Activated CD4-positive, alpha-beta T cell treated with anti-CD3 and anti-CD28 coated beads for 36 hours (primary cell): ENCODE measurements at regions not wholly inside any gene's neighbourhood (a gene's known extent, or its start where the extent isn't known, plus 50 kb on each side); places are given as distances from the start of the nearest gene placed in this dataset.
"Not testable (repeated sequence)": the region's sequence is repeated elsewhere in the genome, so short reads cannot be mapped to it uniquely, and the experiment has no call there.

Source experiments
- ATAC-seq: fragments of 200-7000 bp; cut with Tn5 transposase; one replicate; pipeline ENCODE4 v1.10.0; 2021; ENCODE audit warnings: mild to moderate bottlenecking, moderate library complexity
- CTCF ChIA-PET: fragments of 350-600 bp; sonication (Branson Sonifier 250); formaldehyde crosslinking; loops from one replicate; lab custom pipeline; 2021; ENCODE audit warnings: antibody characterized with exemption; lab: Charles Lee
- POLR2A ChIA-PET: fragments of 350-600 bp; sonication (Branson Sonifier 250); formaldehyde crosslinking; loops from one replicate; lab custom pipeline; 2021; ENCODE audit warnings: antibody characterized with exemption, inconsistent platforms; lab: Charles Lee
- DNase-seq: peaks from one replicate; pipeline ENCODE4 v3.0.0-alpha.2; 2020
- H3K27ac Mint-ChIP-seq: one replicate; pipeline ENCODE4 v1.8.0; 2021; ENCODE audit warnings: mixed read lengths
- H3K27me3 Mint-ChIP-seq: one replicate; pipeline ENCODE4 v1.8.0; 2021; ENCODE audit warnings: mixed read lengths
- H3K36me3 Mint-ChIP-seq: one replicate; pipeline ENCODE4 v1.8.0; 2021; ENCODE audit warnings: low read depth, mixed read lengths
- H3K4me1 Mint-ChIP-seq: one replicate; pipeline ENCODE4 v1.8.0; 2021; ENCODE audit warnings: mixed read lengths
- H3K4me3 Mint-ChIP-seq: one replicate; pipeline ENCODE4 v1.8.0; 2021; ENCODE audit warnings: mild to moderate bottlenecking, moderate library complexity, mixed read lengths
- H3K9me3 Mint-ChIP-seq: one replicate; pipeline ENCODE4 v1.8.0; 2021; ENCODE audit warnings: low read depth, mixed read lengths
- intact Hi-C, 2 experiments: fragments of 100-400 bp; cut with DNase I in 1 of 2; cut with micrococcal nuclease in 1 of 2; formaldehyde crosslinking; loops; one replicate each; pipeline versions ENCODE4 v1.14.2 to v1.15.1; 2022 to 2024; cut with DNase I, micrococcal nuclease

DNA sequence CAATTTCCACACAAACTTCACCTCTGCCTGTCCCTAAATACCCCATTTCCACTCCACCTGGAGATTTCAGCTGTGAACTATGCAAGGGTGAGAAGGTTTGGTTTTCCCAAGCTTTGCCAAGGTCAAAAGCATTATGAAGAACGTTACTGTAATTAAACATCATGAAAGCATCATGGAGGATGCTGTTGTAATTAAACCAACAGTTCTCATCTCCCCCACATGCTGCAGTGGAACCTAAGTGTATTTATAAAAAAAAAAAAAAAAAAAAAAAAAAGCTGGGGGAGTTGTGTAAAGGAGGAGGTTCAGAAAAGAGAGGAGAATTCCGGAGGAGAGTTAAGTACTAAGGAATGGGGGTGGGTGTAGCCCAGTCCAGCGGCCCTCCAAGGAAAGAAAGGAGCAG, 474.9 kb upstream of the JARID2 start:
- H3K36me3 Mint-ChIP-seq, result no peaks in the 10 kb centered on the region
- CTCF ChIA-PET, result interaction anchor here (1.4 kb wide), 1 partner anchor 14 kb away, joined by 5 read pairs; no protein-coding TSS in a partner anchor
- intact Hi-C loops, result no loop called here
- H3K27me3 Mint-ChIP-seq, result no peaks in the 10 kb centered on the region
- H3K9me3 Mint-ChIP-seq, result peaks cover 2% of the 10 kb centered on the region
- DNase-seq (no peak), ATAC-seq (no peak)
- H3K4me3 Mint-ChIP-seq, result no peak overlapping the region
- no peak overlapping the region for H3K27ac Mint-ChIP-seq
- peaks cover 8% of the 10 kb centered on the region for H3K4me1 Mint-ChIP-seq
- POLR2A ChIA-PET, result no interaction called here

DNA sequence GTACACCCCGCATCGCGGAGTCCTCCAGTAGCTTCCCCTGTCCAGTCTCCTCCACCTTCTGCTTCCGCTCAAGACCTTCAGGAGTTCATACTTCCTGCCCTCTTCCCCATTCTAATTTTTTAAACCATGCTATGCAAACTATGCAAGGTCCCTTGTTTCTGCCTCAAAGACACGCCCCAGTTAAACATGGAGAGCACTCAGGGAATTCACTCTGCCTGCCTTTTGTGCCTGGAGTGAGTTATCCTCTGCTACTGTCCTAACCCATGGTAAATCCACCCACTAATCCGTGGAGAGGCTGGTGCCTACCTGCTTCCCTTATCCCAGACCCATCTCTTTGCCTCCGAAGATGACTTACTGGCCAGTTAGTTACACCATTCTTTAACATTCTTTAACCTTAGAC, 473.7 kb upstream of the JARID2 start:
- Mint-ChIP-seq H3K4me1 (peaks cover 3% of the 10 kb centered on the region), H3K36me3 (no peaks in the 10 kb centered on the region), H3K9me3 (peaks cover 2% of the 10 kb centered on the region), H3K27ac (no peak overlapping the region), H3K4me3 (no peak overlapping the region), H3K27me3 (no peaks in the 10 kb centered on the region)
- intact Hi-C loops, result no loop called here
- POLR2A ChIA-PET, result interaction anchor here (0.6 kb wide), 1 partner anchor 14 kb away, joined by 7 read pairs; no protein-coding TSS in a partner anchor
- ATAC-seq (no peak), DNase-seq (no peak)
- CTCF ChIA-PET, result no interaction called here

DNA sequence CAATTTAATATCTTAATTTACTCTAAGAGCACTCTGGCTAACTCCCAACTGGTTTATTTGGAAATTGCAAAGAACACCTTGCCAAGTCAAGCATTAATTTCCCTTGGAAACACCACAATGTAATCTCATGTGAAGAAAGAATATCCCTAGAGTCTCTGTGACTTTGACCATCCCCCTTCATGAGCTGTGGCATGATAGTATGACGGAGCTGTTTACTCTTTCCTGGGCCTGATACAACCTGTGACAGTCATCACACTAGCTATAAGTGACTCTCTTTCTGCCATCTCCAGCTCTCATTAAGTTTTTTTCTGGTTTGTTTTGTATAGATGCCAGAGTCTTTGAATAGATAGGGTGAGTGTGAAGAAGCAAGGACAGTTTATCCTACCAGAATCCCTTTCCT, 470.3 kb upstream of the JARID2 start:
- Mint-ChIP-seq H3K4me3 (no peak overlapping the region), H3K27ac (peak overlapping the region; percentile 26), H3K4me1 (no peaks in the 10 kb centered on the region), H3K27me3 (no peaks in the 10 kb centered on the region), H3K36me3 (no peaks in the 10 kb centered on the region), H3K9me3 (no peaks in the 10 kb centered on the region)
- POLR2A ChIA-PET, result no interaction called here
- intact Hi-C loops, result no loop called here
- peak; percentile 66 for ATAC-seq
- no peak for DNase-seq
- CTCF ChIA-PET, result no interaction called here

DNA sequence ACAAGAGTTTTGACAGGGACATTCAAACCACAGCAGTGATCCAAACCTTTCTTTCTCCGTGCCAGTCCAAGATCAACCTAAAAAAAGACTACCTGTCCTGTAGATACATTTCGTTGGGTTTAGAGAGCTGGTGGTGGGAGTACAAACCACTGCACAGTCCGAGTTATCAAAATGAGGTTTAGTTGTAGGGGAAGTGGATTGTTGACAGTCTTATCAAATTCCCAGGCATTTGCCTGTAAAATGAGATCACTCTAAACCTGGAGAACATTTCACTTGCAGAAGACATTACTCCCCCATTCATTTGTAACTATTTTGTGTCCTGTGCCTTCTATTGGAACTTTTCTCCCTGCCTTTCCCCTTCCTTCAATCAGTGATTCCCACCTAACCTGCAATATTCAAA, 469.6 kb upstream of the JARID2 start:
- DNase-seq (no peak), ATAC-seq (no peak)
- Mint-ChIP-seq H3K4me1 (no peaks in the 10 kb centered on the region), H3K27me3 (no peaks in the 10 kb centered on the region), H3K27ac (no peak overlapping the region), H3K9me3 (no peaks in the 10 kb centered on the region), H3K4me3 (no peak overlapping the region), H3K36me3 (no peaks in the 10 kb centered on the region)
- intact Hi-C loops, result no loop called here
- CTCF ChIA-PET, result no interaction called here
- POLR2A ChIA-PET, result no interaction called here

DNA sequence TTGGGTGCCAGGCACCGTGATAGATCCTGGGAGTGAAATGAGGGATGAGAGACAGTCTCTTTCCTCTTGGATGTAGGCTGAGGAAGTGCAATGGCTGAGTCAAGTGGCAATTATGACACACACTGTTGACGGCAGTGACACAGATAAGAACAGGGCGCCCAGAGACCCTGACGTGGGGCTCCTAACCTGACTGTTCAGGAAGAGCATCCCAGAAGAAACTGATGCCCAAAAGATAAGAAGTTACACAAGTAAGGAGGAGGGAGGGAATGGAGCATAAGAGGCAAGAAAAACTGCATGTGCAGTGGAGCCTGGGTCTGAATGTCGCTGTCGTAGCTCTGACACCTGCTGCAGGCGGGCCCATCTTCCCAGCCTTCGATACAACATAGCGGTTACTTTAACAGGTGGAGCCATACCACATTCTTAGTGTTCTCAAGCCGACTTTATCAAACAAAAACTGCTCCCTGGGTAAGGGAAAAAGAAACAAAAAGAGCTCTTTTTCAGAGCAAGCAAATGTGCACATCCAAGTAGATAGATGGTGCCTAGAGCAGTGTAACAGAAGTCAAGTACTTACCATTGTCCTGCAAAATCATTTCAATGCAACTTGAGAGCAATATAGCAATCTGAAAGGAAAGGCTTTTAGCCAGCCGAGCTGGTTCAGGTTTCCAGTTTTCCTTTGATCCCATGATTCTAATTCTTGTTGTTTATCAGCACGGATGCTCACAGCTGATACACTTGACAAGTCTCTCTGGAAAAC, 463.9 kb upstream of the JARID2 start:
- DNase-seq, result peak; percentile 22

DNA sequence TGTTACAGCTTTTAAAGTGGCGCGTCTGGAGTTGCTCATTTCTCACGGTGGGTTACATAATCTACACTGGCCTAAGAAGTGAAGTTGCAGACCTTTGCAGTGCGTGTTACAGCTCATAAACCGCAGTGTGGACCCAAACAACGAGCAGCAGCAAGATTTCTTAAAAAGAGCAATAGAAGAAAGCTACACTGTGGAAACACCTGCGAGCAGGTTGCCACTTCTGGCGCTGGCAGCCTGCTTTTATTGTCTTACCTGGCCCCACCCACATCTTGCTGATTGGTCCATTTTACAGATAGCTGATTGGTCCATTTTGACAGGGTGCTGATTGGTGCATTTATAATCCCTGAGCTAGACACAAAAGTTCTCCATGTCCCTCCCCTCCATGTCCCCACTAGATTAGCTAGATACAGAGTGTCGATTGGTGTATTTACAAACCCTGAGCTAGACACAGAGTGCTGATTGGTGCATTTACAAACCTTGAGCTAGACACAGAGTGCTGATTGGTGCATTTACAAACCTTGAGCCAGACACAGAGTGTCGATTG, 462.9 kb upstream of the JARID2 start:
- CTCF ChIA-PET, result interaction anchor here (0.6 kb wide), 1 partner anchor 15 kb away, joined by 4 read pairs; no protein-coding TSS in a partner anchor
- H3K27me3 Mint-ChIP-seq, result not testable (repeated sequence)

More for the DNA sequence above, 463.9 kb upstream of the JARID2 start:
- POLR2A ChIA-PET, result interaction anchor here (0.6 kb wide), 1 partner anchor 20 kb away, joined by 10 read pairs; no protein-coding TSS in a partner anchor
- Mint-ChIP-seq H3K9me3 (peaks cover 6% of the 10 kb centered on the region), H3K27ac (no peak overlapping the region), H3K36me3 (peaks cover 3% of the 10 kb centered on the region), H3K4me1 (peaks cover 28% of the 10 kb centered on the region), H3K27me3 (no peaks in the 10 kb centered on the region), H3K4me3 (no peak overlapping the region)
- intact Hi-C loops, result loop anchor here in 1 of 2 experiments (5.0 kb wide), 1 partner anchor 35 kb away; no protein-coding TSS in a partner anchor
- ATAC-seq, result peak; percentile 24
- CTCF ChIA-PET, result interaction anchor here (0.8 to 1.5 kb wide), 2 partner anchors 24 to 498 kb away, joined by 3 read pairs; no protein-coding TSS in a partner anchor

DNA sequence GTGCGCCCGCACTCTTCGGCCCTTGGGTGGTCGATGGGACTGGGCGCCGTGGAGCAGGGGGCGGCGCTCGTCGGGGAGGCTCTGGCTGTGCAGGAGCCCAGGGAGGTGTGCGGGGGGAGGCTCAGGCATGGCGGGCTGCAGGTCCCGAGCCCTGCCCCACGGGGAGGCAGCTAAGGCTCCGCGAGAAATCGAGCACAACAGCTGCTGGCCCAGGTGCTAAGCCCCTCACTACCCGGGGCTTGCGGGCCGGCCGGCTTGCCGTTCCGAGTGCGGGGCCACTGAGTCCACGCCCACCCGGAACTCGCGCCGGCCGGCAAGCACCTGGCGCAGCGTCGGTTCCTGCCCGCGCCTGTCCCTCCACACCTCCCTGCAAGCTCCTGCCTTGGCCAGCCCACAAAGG, 462.3 kb upstream of the JARID2 start:
- Mint-ChIP-seq H3K36me3 (peaks cover 3% of the 10 kb centered on the region), H3K27ac (no peak overlapping the region), H3K9me3 (peaks cover 6% of the 10 kb centered on the region), H3K27me3 (no peaks in the 10 kb centered on the region), H3K4me1 (peaks cover 41% of the 10 kb centered on the region), H3K4me3 (no peak overlapping the region)
- DNase-seq (no peak), ATAC-seq (no peak)
- intact Hi-C loops, result loop anchor here in 1 of 2 experiments (5.0 kb wide), 1 partner anchor 36 kb away; no protein-coding TSS in a partner anchor
- ChIA-PET CTCF (interaction anchor here (0.6 kb wide), 1 partner anchor 16 kb away, joined by 4 read pairs; no protein-coding TSS in a partner anchor), POLR2A (no interaction called here)

More for the DNA sequence above, 462.9 kb upstream of the JARID2 start:
- ATAC-seq, H3K4me3 Mint-ChIP-seq, H3K9me3 Mint-ChIP-seq, H3K27ac Mint-ChIP-seq, POLR2A ChIA-PET, H3K36me3 Mint-ChIP-seq, DNase-seq: not testable (repeated sequence)
- peaks cover 39% of the 10 kb centered on the region for H3K4me1 Mint-ChIP-seq
- intact Hi-C loops, result loop anchor here in 1 of 2 experiments (5.0 kb wide), 1 partner anchor 36 kb away; no protein-coding TSS in a partner anchor

DNA sequence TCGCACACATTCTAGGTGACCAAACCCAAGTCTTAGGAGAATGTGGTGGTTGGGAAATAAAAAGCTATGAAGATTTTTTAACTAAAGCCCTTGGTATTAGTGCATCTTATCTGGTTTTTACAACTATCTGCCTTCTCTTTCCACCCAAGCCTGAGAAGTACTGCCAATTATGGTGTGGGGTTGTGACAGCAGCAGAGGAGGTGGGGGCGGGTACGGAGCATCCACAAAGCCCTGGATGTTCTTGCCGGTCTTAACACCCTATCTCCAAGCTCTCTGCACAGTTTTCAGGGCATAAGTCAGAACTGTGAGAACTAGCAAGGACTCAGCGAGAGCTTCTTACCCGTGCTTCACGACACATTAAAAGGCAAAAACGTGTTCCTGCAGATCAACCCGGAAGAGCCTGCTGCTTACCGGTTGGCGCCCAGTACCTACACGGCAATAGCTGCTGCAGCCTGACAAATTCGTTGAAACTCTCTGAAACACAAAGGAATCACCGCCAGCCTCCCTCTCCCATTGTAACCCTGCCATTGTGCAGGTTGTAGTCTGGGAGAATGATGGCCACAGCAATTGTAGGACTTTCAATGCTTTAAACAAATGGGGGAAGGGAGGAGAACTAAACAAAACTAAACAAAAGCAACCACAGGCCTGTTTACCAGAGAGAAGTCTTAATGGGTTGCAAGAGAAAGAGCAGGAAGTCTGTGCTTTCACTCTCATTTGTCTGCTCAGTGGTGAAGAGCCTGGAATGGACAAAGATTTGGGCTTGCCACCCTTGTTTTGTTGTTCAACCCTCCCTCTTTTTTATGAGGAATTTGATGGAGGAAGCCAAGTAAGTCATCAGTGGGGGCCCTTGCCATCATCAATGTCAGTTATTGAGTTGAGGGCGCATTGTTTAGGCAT, 461.0 kb upstream of the JARID2 start:
- Mint-ChIP-seq H3K27ac (peak overlapping the region; percentile 81), H3K4me1 (peaks cover 43% of the 10 kb centered on the region), H3K36me3 (peaks cover 3% of the 10 kb centered on the region), H3K9me3 (peaks cover 6% of the 10 kb centered on the region), H3K27me3 (no peaks in the 10 kb centered on the region), H3K4me3 (peak overlapping the region; percentile 38)
- intact Hi-C loops, result loop anchor here in 1 of 2 experiments (5.0 kb wide), 1 partner anchor 38 kb away; no protein-coding TSS in a partner anchor
- ChIA-PET POLR2A (interaction anchor here (0.6 kb wide), 1 partner anchor 300 kb away, joined by 3 read pairs; no protein-coding TSS in a partner anchor), CTCF (interaction anchor here (0.9 to 1.4 kb wide), 2 partner anchors 14 to 34 kb away, joined by 4 to 5 read pairs; no protein-coding TSS in a partner anchor)
- DNase-seq (peak; percentile 42), ATAC-seq (peak; percentile 66)

DNA sequence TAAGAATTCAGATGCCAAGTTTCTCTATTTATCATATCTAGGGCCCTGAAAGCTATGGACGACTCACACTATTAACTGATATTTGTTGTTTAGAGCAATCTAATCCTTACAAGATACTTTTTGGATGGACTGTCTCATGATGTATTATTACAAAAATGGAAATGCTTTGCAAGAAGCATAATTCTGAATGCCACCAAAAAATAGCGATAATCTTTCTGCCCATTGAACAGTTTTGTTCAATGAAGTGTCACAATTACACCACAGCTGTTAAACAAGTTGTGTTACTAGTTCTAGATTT, 460.4 kb upstream of the JARID2 start:
- no peak overlapping the region for H3K4me3 Mint-ChIP-seq
- peaks cover 43% of the 10 kb centered on the region for H3K4me1 Mint-ChIP-seq
- H3K27me3 Mint-ChIP-seq, result no peaks in the 10 kb centered on the region
- ATAC-seq (no peak), DNase-seq (no peak)
- intact Hi-C loops, result no loop called here
- CTCF ChIA-PET, result interaction anchor here (1.4 kb wide), 1 partner anchor 15 kb away, joined by 5 read pairs; no protein-coding TSS in a partner anchor
- POLR2A ChIA-PET, result no interaction called here
- peaks cover 3% of the 10 kb centered on the region for H3K36me3 Mint-ChIP-seq
- peaks cover 6% of the 10 kb centered on the region for H3K9me3 Mint-ChIP-seq
- H3K27ac Mint-ChIP-seq, result no peak overlapping the region

DNA sequence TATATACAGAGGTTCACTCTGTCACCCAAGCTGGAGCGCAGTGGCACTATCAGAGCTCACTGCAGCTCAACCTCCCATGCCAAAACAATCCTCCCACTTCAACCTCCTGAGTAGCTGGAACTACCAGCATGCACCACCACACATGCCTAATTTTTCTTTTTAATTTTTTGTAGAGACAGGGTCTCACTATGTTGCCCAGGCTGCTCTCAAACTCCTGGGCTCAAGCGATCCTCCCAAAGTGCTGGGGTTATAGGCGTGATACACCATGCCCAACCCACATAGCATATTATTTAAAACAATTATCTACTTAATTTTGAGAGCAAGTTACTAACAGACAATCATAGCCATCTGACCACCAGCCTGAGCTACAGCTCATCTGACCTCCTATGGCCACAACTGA, 459.9 kb upstream of the JARID2 start:
- no peak for ATAC-seq
- Mint-ChIP-seq H3K27me3 (no peaks in the 10 kb centered on the region), H3K27ac (no peak overlapping the region), H3K4me1 (peaks cover 43% of the 10 kb centered on the region), H3K4me3 (no peak overlapping the region), H3K36me3 (peaks cover 3% of the 10 kb centered on the region), H3K9me3 (peaks cover 6% of the 10 kb centered on the region)
- ChIA-PET CTCF (interaction anchor here (0.7 to 0.9 kb wide), 2 partner anchors 13 to 53 kb away, joined by 3 read pairs; no protein-coding TSS in a partner anchor), POLR2A (interaction anchor here (0.6 kb wide), 1 partner anchor 238 kb away, joined by 3 read pairs; no protein-coding TSS in a partner anchor)
- no peak for DNase-seq
- intact Hi-C loops, result no loop called here

DNA sequence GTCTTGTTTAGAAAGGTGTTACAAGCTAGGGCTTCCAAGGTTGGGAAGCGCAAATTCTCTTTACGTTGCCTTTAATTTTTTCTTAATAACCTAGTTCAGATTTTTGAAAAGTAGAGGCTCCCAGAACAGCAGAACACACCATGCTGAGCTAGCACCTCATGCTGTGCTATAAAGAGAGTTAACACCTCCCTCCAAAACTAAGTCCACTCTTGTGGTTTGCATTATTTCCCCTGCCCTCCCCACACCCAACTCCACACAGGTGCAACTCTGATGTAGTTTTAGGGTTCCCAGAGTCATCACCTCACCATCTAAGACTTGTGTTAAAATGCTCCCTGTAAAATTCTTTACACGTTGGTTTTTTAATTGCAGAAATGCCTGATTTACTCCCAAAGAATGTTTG, 459.4 kb upstream of the JARID2 start:
- H3K4me3 Mint-ChIP-seq, result no peak overlapping the region
- CTCF ChIA-PET, result interaction anchor here (0.7 to 0.9 kb wide), 2 partner anchors 12 to 53 kb away, joined by 3 read pairs; no protein-coding TSS in a partner anchor
- intact Hi-C loops, result no loop called here
- peaks cover 3% of the 10 kb centered on the region for H3K36me3 Mint-ChIP-seq
- POLR2A ChIA-PET, result no interaction called here
- no peak for DNase-seq
- H3K4me1 Mint-ChIP-seq, result peaks cover 42% of the 10 kb centered on the region
- ATAC-seq, result no peak
- H3K27me3 Mint-ChIP-seq, result no peaks in the 10 kb centered on the region
- H3K9me3 Mint-ChIP-seq, result peaks cover 6% of the 10 kb centered on the region
- H3K27ac Mint-ChIP-seq, result peak overlapping the region; percentile 21
